ENCODE measurements at regions not wholly inside any gene's neighbourhood (a gene's known extent, or its start where the extent isn't known, plus 50 kb on each side); places are given as distances from the start of the nearest gene placed in this dataset.
"Not testable (repeated sequence)": the region's sequence is repeated elsewhere in the genome, so short reads cannot be mapped to it uniquely, and the experiment has no call there.

- DNase-seq: not testable (repeated sequence)
These were observed 261.2 kb downstream of the ADGRD1 start for GRCh38 chr12:131214936-131215335.

GRCh38 chr12:131216587-131216986 is 262.9 kb downstream of the ADGRD1 start:
- DNase-seq: not testable (repeated sequence)

- DNase-seq: no peak
These were observed 263.4 kb downstream of the ADGRD1 start for GRCh38 chr12:131217024-131217586.

- DNase-seq: no peak
These were observed 264.6 kb downstream of the ADGRD1 start for GRCh38 chr12:131218026-131218922.

- no peak for DNase-seq
These were observed 265.4 kb downstream of the ADGRD1 start for GRCh38 chr12:131218923-131219669.

GRCh38 chr12:131219670-131220330 is 266.1 kb downstream of the ADGRD1 start:
- no peak for DNase-seq

GRCh38 chr12:131220331-131220685 is 266.6 kb downstream of the ADGRD1 start:
- no peak for DNase-seq

- no peak for DNase-seq
These were observed 267.6 kb downstream of the ADGRD1 start for GRCh38 chr12:131221061-131221956.

GRCh38 chr12:131221957-131222328 is 268.2 kb downstream of the ADGRD1 start:
- no peak for DNase-seq

GRCh38 chr12:131222329-131223139 is 268.8 kb downstream of the ADGRD1 start:
- DNase-seq: no peak

- DNase-seq: no peak
These were observed 269.6 kb downstream of the ADGRD1 start for GRCh38 chr12:131223171-131223761.

- no peak for DNase-seq
These were observed 270.1 kb downstream of the ADGRD1 start for GRCh38 chr12:131223791-131224225.

GRCh38 chr12:131224226-131225065 is 270.7 kb downstream of the ADGRD1 start:
- DNase-seq: not testable (repeated sequence)

- not testable (repeated sequence) for DNase-seq
These were observed 271.3 kb downstream of the ADGRD1 start for GRCh38 chr12:131225066-131225380.

GRCh38 chr12:131226345-131227265 is 272.9 kb downstream of the ADGRD1 start:
- DNase-seq: peak; percentile 19

- DNase-seq: not testable (repeated sequence)
These were observed 273.9 kb downstream of the ADGRD1 start for GRCh38 chr12:131227641-131228040.

- not testable (repeated sequence) for DNase-seq
These were observed 275.3 kb downstream of the ADGRD1 start for GRCh38 chr12:131229079-131229425.

GRCh38 chr12:131229426-131230339 is 276.0 kb downstream of the ADGRD1 start:
- peak; percentile 79 for DNase-seq
